GM06990 (cell line): ENCODE measurements at regions not wholly inside any gene's neighbourhood (a gene's known extent, or its start where the extent isn't known, plus 50 kb on each side); places are given as distances from the start of the nearest gene placed in this dataset.

Experiments
- DNase-seq: peaks from one replicate; pipeline ENCODE4 v3.0.0-alpha.2; 2011; ENCODE audit not compliant: insufficient read length; ENCODE audit errors: extremely low read depth
- H3K27me3 ChIP-seq: replicated peaks from 2 replicates; pipeline ENCODE4 v1.6.0; 2011; ENCODE audit warnings: low read length; ENCODE audit not compliant: control insufficient read depth, insufficient read depth
- H3K36me3 ChIP-seq: 2 replicates; pipeline ENCODE4 v1.5.1; 2011; ENCODE audit warnings: low read length; ENCODE audit not compliant: control insufficient read depth, insufficient read depth
- H3K4me3 ChIP-seq: replicated peaks from 2 replicates; pipeline ENCODE4 v1.5.1; 2011; ENCODE audit warnings: low read depth, mild to moderate bottlenecking, control low read depth, low read length
- TF ChIP-seq, protein P1 (sequence below): IDR thresholded peaks from 2 replicates; pipeline ENCODE4 v1.5.1; 2011; ENCODE audit warnings: low read length, control low read depth, mild to moderate bottlenecking, inconsistent platforms; ENCODE audit not compliant: insufficient read depth, poor library complexity, severe bottlenecking

DNA sequence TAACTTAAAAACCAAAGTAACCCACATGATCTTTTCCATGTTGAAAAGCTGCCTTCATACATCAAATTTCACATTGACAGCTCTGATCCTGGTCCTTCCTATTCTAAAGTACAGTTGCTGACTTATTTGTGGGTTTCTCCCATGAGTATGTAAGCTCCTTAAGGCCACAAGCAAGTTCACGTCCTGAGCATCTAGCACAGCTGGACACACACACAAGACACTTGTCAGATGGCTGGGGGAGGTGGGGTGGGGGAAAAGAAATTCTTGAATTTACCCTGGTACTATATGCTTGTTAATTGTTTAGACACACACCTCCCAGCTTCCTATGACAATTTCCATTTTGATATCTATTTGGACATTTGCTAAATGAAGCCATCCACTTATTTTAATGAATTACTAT is 162.8 kb downstream of the ZIC5 start:
- no peak for DNase-seq
- TF ChIP-seq, protein P1, sequence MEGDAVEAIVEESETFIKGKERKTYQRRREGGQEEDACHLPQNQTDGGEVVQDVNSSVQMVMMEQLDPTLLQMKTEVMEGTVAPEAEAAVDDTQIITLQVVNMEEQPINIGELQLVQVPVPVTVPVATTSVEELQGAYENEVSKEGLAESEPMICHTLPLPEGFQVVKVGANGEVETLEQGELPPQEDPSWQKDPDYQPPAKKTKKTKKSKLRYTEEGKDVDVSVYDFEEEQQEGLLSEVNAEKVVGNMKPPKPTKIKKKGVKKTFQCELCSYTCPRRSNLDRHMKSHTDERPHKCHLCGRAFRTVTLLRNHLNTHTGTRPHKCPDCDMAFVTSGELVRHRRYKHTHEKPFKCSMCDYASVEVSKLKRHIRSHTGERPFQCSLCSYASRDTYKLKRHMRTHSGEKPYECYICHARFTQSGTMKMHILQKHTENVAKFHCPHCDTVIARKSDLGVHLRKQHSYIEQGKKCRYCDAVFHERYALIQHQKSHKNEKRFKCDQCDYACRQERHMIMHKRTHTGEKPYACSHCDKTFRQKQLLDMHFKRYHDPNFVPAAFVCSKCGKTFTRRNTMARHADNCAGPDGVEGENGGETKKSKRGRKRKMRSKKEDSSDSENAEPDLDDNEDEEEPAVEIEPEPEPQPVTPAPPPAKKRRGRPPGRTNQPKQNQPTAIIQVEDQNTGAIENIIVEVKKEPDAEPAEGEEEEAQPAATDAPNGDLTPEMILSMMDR = no peak
- Histone ChIP-seq H3K27me3 (no peaks in the 10 kb centered on the region), H3K36me3 (no peaks in the 10 kb centered on the region), H3K4me3 (no peak overlapping the region)

DNA sequence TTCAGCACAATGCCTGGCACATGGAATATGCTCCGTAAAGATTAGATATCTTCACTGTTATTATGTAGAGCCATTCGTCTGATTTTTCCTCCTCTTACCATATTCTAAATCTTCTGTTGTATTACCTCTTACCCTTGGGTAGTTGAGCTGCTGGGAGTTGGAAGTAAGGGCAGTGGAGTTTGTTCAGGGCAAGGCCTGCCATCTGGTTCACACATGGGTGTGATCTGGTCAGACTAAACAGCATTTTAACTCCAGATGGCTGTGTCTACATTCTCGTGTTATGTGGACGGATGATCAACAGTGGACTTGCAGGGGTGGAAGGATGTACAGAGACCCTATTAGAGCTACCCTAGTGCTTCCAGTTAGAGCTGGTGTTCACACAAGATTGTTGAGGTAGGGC is 164.9 kb downstream of the ZIC5 start:
- TF ChIP-seq, protein P1 = no peak
- no peaks in the 10 kb centered on the region for H3K36me3 ChIP-seq
- H3K27me3 ChIP-seq = no peaks in the 10 kb centered on the region
- DNase-seq = no peak
- H3K4me3 ChIP-seq = no peak overlapping the region

DNA sequence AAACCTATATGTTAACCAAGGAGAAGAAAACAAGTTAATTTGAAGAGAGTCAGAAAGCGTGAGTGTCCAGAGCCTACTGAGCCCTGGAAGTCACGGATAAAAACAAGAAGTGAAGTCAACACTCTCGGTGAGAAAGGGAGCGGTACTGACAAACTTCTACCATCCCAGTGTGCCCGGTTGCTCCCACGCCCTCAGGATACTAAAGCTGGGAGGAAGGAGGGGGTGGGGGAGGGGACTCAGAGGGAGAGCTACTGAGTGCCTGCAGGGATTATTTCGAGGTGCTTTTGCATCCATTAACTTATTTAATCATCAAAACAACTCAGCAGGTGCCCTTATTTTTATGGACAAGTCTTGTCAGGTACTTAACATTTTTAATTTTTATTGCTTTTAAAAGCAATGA is 166.2 kb downstream of the ZIC5 start:
- no peak for DNase-seq
- Histone ChIP-seq H3K36me3 (no peaks in the 10 kb centered on the region), H3K4me3 (no peak overlapping the region), H3K27me3 (no peaks in the 10 kb centered on the region)
- TF ChIP-seq, protein P1 = no peak

DNA sequence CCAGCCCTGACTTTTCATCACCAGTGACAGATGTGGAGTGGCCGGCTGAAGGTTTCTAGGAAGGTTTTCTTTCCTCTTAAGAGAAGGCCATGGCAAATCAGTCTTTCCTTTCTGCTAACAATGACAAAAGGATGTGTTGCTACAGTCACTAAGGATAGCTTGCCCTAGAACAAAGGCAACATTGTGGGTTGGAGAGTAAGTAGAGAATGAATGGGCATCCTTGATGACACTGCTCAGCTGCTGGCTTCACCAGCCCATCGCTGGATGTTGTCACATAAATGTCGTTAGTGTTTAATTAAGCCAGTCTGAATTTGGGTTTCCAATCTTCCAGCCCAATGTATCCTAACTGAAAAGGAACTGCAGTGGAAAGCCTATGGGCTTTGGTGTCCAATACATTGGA is 168.4 kb downstream of the ZIC5 start:
- DNase-seq = no peak
- Histone ChIP-seq H3K4me3 (no peak overlapping the region), H3K36me3 (no peaks in the 10 kb centered on the region), H3K27me3 (no peaks in the 10 kb centered on the region)
- TF ChIP-seq, protein P1 = no peak

DNA sequence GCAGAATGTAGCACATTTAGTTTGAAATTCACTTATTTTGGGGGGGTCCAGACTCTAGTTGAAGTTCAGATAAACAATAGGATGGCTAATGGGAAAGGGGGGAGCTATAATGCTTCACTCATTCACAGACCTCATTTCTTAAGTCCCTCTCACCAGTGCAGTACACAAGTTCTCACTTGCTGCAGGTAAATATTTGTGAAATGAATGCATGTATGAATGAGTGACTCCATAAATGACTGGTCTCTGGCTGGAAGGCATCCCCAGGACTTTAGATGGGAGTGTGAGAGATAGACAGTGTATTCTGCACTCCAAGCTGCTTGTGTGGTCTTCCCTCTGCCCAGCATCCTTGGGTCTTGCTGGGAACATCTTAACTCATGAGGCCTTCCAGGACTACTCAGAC is 169.2 kb downstream of the ZIC5 start:
- no peak overlapping the region for H3K4me3 ChIP-seq
- no peaks in the 10 kb centered on the region for H3K36me3 ChIP-seq
- TF ChIP-seq, protein P1 = no peak

DNA sequence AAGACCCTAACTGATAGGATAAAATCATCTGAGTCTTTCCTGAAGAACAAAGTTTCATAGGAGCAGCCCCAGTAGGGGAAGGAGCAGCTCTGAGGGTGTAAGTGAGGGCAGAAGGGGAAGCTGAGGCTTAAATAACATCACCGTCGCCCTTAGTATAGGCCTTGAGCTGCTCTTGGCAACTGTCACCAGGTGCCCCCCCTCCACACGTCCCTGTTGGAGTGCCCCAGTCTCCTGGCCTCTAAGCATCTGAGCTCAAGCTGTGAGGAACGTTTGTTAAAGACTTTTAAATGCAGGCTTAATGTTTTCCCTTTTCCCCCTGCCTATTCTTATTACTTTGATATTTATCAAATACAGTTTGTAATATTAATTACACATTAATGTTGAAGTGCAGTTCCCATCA is 170.6 kb downstream of the ZIC5 start:
- Histone ChIP-seq H3K27me3 (no peaks in the 10 kb centered on the region), H3K36me3 (no peaks in the 10 kb centered on the region), H3K4me3 (no peak overlapping the region)
- no peak for DNase-seq
- TF ChIP-seq, protein P1 = no peak

More for the DNA sequence above, 169.2 kb downstream of the ZIC5 start:
- DNase-seq = no peak
- H3K27me3 ChIP-seq = no peaks in the 10 kb centered on the region
